GDM1 (cell line): ENCODE measurements at regions not wholly inside any gene's neighbourhood (a gene's known extent, or its start where the extent isn't known, plus 50 kb on each side); places are given as distances from the start of the nearest gene placed in this dataset.

Experiments used
- DNase-seq: peaks from one replicate; lab custom pipeline; 2025; lab: John Stamatoyannopoulos, UW

DNA sequence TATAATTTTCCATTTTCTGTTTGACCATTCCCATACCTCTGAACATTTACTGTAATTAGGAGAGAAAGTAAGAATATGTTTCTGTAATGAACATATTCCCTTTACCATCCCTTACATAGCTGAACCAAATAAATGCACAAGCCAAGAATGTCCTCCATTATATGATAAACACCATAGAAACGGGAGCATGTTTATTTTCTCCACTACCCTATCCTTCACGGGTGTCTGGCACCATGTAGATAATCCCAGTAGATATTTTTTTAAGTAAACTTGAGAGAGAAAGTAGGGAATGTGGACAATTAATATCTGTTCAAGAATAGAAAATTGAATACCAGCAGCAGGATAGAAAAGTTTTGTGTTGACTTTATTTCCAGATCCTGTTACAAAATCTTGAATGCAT is 928.4 kb downstream of the EFNB2 start:
- no peak for DNase-seq

- DNase-seq, result no peak
Observed at GRCh38 chr13:105602956-105603670, 932.3 kb downstream of the EFNB2 start.

- DNase-seq, result no peak
Observed at GRCh38 chr13:105599477-105600037, 935.9 kb downstream of the EFNB2 start.

GRCh38 chr13:105598529-105598928 is 936.9 kb downstream of the EFNB2 start:
- no peak for DNase-seq

- no peak for DNase-seq
Observed at GRCh38 chr13:105597573-105597972, 937.9 kb downstream of the EFNB2 start.

DNA sequence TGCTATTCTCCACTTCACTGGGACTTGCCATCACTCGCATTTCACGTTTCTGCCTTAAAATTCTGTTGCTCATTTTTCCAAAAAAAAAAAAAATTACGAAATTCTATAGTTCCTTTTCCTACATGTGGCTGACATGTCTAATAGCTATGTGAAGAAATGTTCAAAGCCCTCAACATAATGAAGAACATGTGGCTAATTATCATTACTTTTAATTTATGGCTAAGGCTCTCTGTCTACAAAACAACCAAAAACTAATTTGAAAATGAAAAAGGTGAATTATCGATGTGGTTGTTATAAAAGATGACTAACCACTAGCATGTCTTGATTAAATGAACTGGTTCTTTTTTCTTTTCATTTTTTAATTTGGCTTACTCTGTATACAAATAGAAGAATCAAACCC is 940.0 kb downstream of the EFNB2 start:
- no peak for DNase-seq

DNA sequence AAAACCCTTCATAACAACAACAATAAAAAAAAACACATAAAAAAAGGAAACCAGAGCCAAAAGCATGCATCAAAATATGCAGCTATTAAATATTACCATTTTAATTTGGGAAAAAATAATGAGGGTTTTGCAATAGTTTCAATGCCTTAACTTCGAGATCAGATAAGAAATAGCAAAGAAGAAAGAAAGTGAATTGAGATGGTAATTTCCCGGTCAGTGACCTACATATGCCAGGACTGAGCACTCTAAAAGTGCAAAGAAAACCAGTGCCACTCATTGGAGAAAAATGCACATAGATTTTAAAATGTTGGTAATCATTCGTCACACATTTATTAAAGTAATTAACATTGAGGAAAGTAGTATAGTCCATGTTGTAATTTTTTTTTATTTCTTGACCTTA is 944.2 kb downstream of the EFNB2 start:
- DNase-seq, result no peak

- DNase-seq, result no peak
Observed at GRCh38 chr13:105587786-105588185, 947.7 kb downstream of the EFNB2 start.

GRCh38 chr13:105579821-105580710 is 955.4 kb downstream of the EFNB2 start:
- DNase-seq, result no peak

DNA sequence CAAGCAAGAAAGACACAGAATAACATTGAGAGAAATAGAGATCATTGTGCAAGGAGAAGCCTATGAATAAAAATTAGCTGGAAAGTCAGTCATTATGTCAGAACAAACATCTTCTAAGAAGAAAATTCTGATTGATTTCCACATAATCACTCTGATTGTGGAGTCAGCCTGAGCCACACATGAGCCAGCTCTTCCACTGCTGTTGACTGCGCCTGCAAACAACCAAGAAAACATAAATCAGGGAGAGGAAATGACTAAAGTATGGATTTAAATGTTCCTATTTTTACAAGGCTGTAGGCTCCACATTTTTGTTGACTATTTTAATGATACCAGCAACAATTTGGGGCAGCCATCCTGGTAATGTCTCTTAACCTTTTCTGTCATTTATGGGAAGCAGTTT is 962.3 kb downstream of the EFNB2 start:
- no peak for DNase-seq

GRCh38 chr13:105572401-105572800 is 963.1 kb downstream of the EFNB2 start:
- DNase-seq, result no peak

GRCh38 chr13:105569816-105570215 is 965.6 kb downstream of the EFNB2 start:
- no peak for DNase-seq

- DNase-seq, result no peak
Observed at GRCh38 chr13:105567951-105568525, 967.4 kb downstream of the EFNB2 start.

- no peak for DNase-seq
Observed at GRCh38 chr13:105565136-105565727, 970.2 kb downstream of the EFNB2 start.

DNA sequence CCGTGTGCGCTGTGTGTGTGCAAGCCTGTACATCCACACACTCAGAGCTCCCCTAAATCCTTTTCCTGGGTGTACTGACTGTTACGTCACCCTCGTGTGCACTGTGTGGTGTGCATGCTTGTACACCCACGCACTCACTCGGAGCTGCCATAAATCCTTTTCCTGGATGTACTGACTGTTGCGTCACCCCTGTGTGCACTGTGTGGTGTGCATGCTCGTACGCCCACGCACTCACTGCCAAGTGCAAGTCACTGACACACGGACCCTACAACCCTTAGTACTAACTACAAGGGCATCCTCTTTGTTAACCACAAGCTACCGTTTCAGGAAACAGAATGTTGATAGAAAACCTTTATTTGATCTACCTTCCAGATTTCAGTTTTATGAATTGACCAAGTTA is 983.4 kb downstream of the EFNB2 start:
- DNase-seq, result no peak

- no peak for DNase-seq
Observed at GRCh38 chr13:105547851-105548250, 987.6 kb downstream of the EFNB2 start.

DNA sequence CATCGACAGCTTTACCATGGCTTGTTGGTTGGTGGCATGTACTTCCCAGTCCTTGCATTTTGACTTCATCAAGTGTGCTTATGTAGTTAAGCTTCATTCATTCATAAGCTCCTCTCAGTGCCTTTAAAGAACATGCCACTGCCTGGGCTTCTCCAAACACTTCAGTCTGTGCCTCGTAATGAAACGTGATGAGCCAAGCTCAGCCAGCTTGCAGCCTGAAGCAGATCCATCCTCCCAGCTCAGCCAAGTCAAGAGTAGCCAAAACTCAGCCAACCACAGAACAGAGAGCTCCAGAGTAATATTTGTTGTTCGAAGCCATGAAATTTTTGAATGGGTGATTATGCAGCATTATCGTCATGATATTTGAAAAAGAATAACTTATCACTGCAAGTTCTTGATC is 989.7 kb downstream of the EFNB2 start:
- DNase-seq, result no peak

GRCh38 chr13:105543742-105544141 is 991.7 kb downstream of the EFNB2 start:
- no peak for DNase-seq

GRCh38 chr13:105541565-105541964 is 993.9 kb downstream of the EFNB2 start:
- DNase-seq, result no peak

DNA sequence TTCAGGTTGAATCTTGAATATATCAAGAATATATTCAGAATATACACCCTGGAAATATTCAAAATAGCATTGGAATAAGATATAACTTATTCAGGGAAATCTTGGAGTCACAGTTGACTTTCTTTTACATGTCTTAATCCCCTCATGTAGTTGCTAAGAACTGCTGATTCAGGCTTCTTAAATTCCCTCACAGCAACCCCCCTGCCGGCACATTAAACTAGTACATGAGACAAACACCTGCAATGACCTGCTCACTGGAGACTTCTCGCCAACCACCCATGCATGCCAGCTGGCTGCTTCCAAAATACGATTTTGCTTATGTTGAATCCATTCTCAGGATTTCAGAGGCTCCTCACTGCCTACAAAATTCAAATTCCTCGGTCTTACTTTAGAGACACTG is 997.1 kb downstream of the EFNB2 start:
- DNase-seq, result no peak

DNA sequence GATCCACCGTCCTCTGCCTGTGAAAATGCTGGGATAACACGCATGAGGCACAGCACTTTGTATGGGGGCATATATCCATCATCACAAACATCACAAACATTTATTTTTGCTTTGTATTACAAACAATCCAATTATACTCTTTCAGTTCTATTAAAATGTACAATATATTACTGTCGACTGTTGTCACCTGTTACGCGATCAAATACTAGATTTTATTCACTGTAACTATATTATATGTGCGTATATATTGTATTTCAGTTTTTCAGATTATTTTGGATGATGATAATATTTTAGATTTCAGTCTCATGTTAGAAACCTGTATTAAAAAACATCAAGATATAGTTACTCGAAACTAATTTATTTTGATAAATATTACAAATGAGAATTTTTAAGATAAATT is 998.3 kb downstream of the EFNB2 start:
- no peak for DNase-seq

- DNase-seq, result no peak
Observed at GRCh38 chr13:105530468-105530867, 1005.0 kb downstream of the EFNB2 start.
